GM19240 (cell line): ENCODE measurements at regions not wholly inside any gene's neighbourhood (a gene's known extent, or its start where the extent isn't known, plus 50 kb on each side); places are given as distances from the start of the nearest gene placed in this dataset.
A peak's percentile ranks its signal among the peaks of the same experiment; 100 is the strongest.
"Not testable (repeated sequence)": the region's sequence is repeated elsewhere in the genome, so short reads cannot be mapped to it uniquely, and the experiment has no call there.

Experiments used
- DNase-seq: peaks from one replicate; pipeline ENCODE4 v3.0.0; 2011; ENCODE audit warnings: low spot score; ENCODE audit not compliant: insufficient read length

- DNase-seq, result no peak
Observed at GRCh38 chr1:173257805-173258204, 50.7 kb upstream of the TNFSF4 start.

GRCh38 chr1:173258479-173259264 is 51.5 kb upstream of the TNFSF4 start:
- DNase-seq, result no peak

GRCh38 chr1:173260329-173260728 is 53.2 kb upstream of the TNFSF4 start:
- not testable (repeated sequence) for DNase-seq

- no peak for DNase-seq
Observed at GRCh38 chr1:173266841-173267240, 59.7 kb upstream of the TNFSF4 start.

GRCh38 chr1:173267453-173267945 is 60.4 kb upstream of the TNFSF4 start:
- DNase-seq, result no peak

GRCh38 chr1:173268261-173268660 is 61.1 kb upstream of the TNFSF4 start:
- no peak for DNase-seq

GRCh38 chr1:173268786-173269277 is 61.7 kb upstream of the TNFSF4 start:
- no peak for DNase-seq

- DNase-seq, result no peak
Observed at GRCh38 chr1:173269490-173270230, 62.5 kb upstream of the TNFSF4 start.

- DNase-seq, result no peak
Observed at GRCh38 chr1:173270243-173270642, 63.1 kb upstream of the TNFSF4 start.

- not testable (repeated sequence) for DNase-seq
Observed at GRCh38 chr1:173271021-173271420, 63.9 kb upstream of the TNFSF4 start.

GRCh38 chr1:173275496-173275895 is 68.4 kb upstream of the TNFSF4 start:
- no peak for DNase-seq

GRCh38 chr1:173276922-173277800 is 70.0 kb upstream of the TNFSF4 start:
- no peak for DNase-seq

GRCh38 chr1:173280899-173281660 is 73.9 kb upstream of the TNFSF4 start:
- DNase-seq, result no peak

GRCh38 chr1:173285048-173285447 is 77.9 kb upstream of the TNFSF4 start:
- no peak for DNase-seq

GRCh38 chr1:173287785-173288184 is 80.7 kb upstream of the TNFSF4 start:
- DNase-seq, result no peak

GRCh38 chr1:173293756-173294155 is 86.6 kb upstream of the TNFSF4 start:
- DNase-seq, result no peak

GRCh38 chr1:173294843-173295242 is 87.7 kb upstream of the TNFSF4 start:
- DNase-seq, result no peak

GRCh38 chr1:173295391-173295790 is 88.3 kb upstream of the TNFSF4 start:
- DNase-seq, result no peak

- no peak for DNase-seq
Observed at GRCh38 chr1:173295995-173296394, 88.9 kb upstream of the TNFSF4 start.

- peak; percentile 32 for DNase-seq
Observed at GRCh38 chr1:173297798-173298391, 90.8 kb upstream of the TNFSF4 start.
